GM10266 (cell line): ENCODE measurements at regions not wholly inside any gene's neighbourhood (a gene's known extent, or its start where the extent isn't known, plus 50 kb on each side); places are given as distances from the start of the nearest gene placed in this dataset.

Source experiments
- DNase-seq: peaks from one replicate; pipeline ENCODE4 v3.0.0; 2012; ENCODE audit errors: extremely low spot score
- TF ChIP-seq, protein P1 (sequence below): IDR thresholded peaks from 2 replicates; pipeline ENCODE4 v1.5.1; 2012; ENCODE audit warnings: mild to moderate bottlenecking, low read depth; ENCODE audit not compliant: control insufficient read depth, insufficient read depth; ENCODE audit errors: missing control alignments

DNA sequence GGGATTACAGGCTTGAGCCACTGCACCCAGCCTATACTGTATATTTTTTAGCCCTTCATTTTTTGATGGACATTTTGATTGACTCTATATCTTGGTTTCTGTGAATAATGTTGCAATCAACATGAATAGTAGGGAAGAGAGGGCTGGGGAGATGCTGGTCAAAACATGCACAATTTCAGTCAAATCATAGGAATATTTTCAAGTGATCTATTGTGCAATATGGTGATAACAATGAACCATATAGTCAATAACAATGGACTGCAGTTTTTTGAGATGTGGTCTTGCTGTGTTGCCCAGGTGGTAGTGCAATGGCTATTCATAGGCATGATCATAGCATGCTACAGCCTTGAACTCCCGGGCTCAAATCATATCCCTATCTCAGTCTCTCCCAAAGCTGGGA is 264.7 kb upstream of the TMEFF2 start:
- DNase-seq = no peak
- TF ChIP-seq, protein P1, sequence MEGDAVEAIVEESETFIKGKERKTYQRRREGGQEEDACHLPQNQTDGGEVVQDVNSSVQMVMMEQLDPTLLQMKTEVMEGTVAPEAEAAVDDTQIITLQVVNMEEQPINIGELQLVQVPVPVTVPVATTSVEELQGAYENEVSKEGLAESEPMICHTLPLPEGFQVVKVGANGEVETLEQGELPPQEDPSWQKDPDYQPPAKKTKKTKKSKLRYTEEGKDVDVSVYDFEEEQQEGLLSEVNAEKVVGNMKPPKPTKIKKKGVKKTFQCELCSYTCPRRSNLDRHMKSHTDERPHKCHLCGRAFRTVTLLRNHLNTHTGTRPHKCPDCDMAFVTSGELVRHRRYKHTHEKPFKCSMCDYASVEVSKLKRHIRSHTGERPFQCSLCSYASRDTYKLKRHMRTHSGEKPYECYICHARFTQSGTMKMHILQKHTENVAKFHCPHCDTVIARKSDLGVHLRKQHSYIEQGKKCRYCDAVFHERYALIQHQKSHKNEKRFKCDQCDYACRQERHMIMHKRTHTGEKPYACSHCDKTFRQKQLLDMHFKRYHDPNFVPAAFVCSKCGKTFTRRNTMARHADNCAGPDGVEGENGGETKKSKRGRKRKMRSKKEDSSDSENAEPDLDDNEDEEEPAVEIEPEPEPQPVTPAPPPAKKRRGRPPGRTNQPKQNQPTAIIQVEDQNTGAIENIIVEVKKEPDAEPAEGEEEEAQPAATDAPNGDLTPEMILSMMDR = no peak

DNA sequence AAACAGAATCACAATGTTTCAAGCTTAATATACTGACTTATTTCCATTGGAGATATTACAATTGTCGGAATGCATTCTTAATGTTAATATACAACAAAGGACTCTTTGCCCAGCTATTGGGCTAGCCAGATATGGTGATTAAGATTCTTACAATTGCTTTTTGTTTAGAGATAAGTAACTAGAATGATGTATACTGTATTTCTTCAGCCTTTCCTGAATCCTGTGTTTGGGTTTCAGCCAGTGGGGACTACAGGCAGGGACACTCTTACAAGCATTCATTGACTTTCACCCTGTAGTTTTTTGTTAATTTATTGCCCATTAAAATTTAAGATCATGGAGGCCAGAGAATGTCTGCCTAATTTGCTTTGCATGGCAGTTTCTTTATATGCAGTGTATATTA is 254.1 kb upstream of the TMEFF2 start:
- TF ChIP-seq, protein P1 = no peak
- DNase-seq = no peak

DNA sequence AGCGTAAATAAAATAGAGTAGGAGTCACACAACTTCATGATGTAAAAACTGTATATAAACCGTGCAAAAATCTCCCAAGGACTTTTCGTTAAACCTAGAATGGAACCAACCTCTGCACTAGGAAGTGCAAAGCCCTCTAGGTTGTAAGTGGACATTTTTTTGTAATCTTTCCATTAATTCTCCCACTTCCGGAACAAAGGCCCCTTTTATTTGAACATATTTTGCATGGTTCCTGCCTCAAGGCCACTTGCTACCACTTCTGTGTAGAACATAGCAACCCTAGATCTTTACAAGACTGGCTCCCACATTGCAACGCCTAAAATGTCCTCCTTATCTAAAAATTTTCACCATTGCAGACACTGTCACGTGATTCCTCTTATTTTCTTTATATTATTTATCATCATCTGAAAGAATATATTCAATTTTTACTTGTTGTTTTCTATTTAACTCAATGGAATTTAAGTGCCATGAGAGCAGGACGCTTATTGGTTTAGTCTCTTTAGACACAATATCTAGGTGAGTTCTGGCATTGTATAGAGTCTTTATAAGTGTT is 249.6 kb upstream of the TMEFF2 start:
- TF ChIP-seq, protein P1 = no peak
- no peak for DNase-seq

DNA sequence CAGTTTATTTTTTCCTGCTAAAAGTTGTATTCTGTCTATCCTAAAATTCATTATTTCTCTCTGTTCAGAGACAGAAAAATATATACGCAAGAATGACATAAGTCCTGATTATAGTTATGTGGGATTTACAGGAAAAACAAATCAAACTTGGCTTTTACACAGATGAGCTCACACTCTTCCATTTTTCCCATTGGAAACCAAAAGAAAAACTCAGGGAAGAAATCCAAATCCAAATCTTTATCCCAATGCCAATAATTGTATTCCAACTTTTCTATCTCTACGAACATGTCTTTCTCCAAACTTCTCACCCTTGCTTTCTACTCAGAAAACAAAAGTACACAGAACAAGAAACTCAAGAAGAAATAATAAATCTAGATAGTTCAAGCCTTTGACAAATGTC is 249.1 kb upstream of the TMEFF2 start:
- no peak for DNase-seq
- TF ChIP-seq, protein P1 = no peak

DNA sequence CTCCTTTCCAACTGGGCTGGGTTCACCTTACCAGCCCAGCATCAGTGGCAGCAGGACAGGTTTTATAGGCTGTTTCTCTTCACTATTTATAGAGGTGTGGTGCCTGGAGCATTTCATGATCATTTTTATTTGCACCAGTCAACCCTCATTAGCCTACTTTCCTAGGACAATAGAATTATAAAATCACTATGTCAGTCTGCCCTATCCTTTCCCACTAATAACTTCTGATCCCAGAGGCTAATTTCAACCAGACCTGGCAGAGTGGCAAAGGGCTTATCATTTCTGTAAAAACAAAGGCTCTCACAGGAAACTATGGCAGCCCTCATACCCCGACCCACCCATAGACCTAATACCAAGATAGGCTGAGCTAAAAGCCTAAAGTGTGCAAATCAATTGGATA is 243.5 kb upstream of the TMEFF2 start:
- TF ChIP-seq, protein P1 = no peak
- no peak for DNase-seq

DNA sequence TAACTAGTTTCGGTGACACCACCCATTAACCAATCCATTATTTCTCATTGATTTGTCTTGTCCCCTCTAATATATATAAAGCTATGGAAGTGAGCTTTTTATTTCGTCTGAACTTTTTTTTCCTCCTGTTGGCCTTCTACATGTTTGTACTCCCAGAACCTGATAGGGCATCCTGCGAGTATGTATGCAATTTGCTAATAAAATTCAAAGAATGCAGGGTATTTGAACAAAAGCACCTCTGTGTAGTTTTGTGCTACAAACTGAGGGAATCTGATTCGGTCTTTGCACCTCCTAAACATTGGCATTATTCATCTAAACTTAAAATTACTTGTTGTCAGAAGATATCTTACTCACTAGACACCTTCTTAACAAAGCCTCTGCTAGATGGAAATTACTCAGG is 242.9 kb upstream of the TMEFF2 start:
- TF ChIP-seq, protein P1 = no peak
- no peak for DNase-seq

DNA sequence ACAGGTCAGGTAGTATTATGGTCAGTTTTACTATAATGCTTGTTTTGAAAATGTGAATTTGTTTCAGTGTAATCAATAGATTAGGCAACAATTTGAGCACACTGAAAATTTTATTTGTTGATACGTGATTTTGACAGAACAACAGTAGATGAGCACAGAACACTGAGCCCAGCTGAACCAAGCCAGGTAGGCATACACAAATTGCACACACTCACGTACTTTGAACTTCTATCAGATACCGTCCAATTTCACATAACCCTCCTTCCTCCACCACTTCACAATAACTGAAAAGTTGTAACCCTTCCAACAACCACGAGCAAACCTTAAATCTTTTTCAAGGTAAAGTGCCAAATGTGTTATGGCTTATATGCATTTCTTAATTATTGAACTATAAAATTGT is 229.5 kb upstream of the TMEFF2 start:
- DNase-seq = no peak
- TF ChIP-seq, protein P1 = no peak
